A549 (cell line): ENCODE measurements at regions not wholly inside any gene's neighbourhood (a gene's known extent, or its start where the extent isn't known, plus 50 kb on each side); places are given as distances from the start of the nearest gene placed in this dataset.
A peak's percentile ranks its signal among the peaks of the same experiment; 100 is the strongest.

ENCODE experiments used
- ATAC-seq, 2 experiments: fragments of 200-7000 bp in 1 of 2; fragments of >200 bp in 1 of 2; cut with Nextera tagmentation in 1 of 2; cut with Tn5 transposase in 1 of 2; 3 replicates each; pipeline versions ENCODE4 v1.8.0 to v1.9.1; 2018 to 2020; ENCODE audit warnings: mild to moderate bottlenecking in 1 of 2, moderate library complexity in 1 of 2
- CTCF ChIA-PET: fragments of 300-600 bp; sonication (Branson Sonifier 250); formaldehyde crosslinking; extraction: SDS; loops from one replicate; lab custom pipeline; 2021; ENCODE audit warnings: antibody characterized with exemption, inconsistent platforms; lab: Yijun Ruan, JAX
- POLR2A ChIA-PET: fragments of 350-600 bp; formaldehyde crosslinking; extraction: SDS; loops from one replicate; lab custom pipeline; 2021; ENCODE audit warnings: antibody characterized with exemption, inconsistent platforms; lab: Yijun Ruan, JAX
- DNase-seq, 2 experiments: peaks; one replicate each; pipeline versions ENCODE4 v3.0.0 to v3.0.0-alpha.2; 2011 to 2016; ENCODE audit warnings: low read depth in 1 of 2, low spot score in 1 of 2
- FAIRE-seq: peaks from 2 replicates; lab custom pipeline; 2011; peaks lifted over from hg19 to GRCh38; lab: Jason Lieb, UNC
- H3K27ac ChIP-seq, 2 experiments: fragments of >200 bp; sonication (Bioruptor Twin); formaldehyde crosslinking; 3 replicates each; pipeline ENCODE4 v1.5.1; 2016 to 2017
- H3K4me1 ChIP-seq: fragments of >200 bp; sonication (Bioruptor Twin); formaldehyde crosslinking; 3 replicates; pipeline ENCODE4 v1.6.1; 2016
- H3K4me2 ChIP-seq: fragments of >200 bp; sonication (Bioruptor Twin); formaldehyde crosslinking; 3 replicates; pipeline ENCODE4 v1.6.1; 2016
- H3K4me3 ChIP-seq: fragments of >200 bp; sonication (Bioruptor Twin); formaldehyde crosslinking; 3 replicates; pipeline ENCODE4 v1.5.1; 2016
- H3K9me3 ChIP-seq: fragments of >200 bp; sonication (Bioruptor Twin); formaldehyde crosslinking; 3 replicates; pipeline ENCODE4 v1.6.1; 2016
- ATOH8 ChIP-seq: fragments of 250-450 bp; sonication (Bioruptor Pico); IDR thresholded peaks from 2 replicates; pipeline ENCODE4 v1.5.0; 2020; ENCODE audit warnings: low read depth, mild to moderate bottlenecking, moderate library complexity
- CBX2 ChIP-seq: fragments of 200-600 bp; sonication (generic); IDR thresholded peaks from 2 replicates; pipeline ENCODE4 v1.6.1; 2016; ENCODE audit warnings: low read depth, mild to moderate bottlenecking, borderline replicate concordance
- CEBPB ChIP-seq, 2 experiments: fragments of >200 bp in 1 of 2; sonication (Bioruptor Twin) in 1 of 2; formaldehyde crosslinking in 1 of 2; IDR thresholded peaks; 2 replicates each; pipeline ENCODE4 v1.6.1; 2012 to 2016
- EP300 ChIP-seq, 2 experiments: fragments of >200 bp; sonication (Bioruptor Twin); formaldehyde crosslinking; IDR thresholded peaks; 2 replicates in 1 of 2; 3 replicates in 1 of 2; pipeline ENCODE4 v1.6.1; 2016 to 2017
- FOSL2 ChIP-seq, 2 experiments: fragments of 450-650 bp in 1 of 2; fragments of >200 bp in 1 of 2; sonication (Bioruptor Twin) in 1 of 2; formaldehyde crosslinking; IDR thresholded peaks; 2 replicates each; pipeline versions ENCODE4 v1.5.0 to v1.6.1; 2016 to 2020; ENCODE audit warnings: mild to moderate bottlenecking in 1 of 2, moderate library complexity in 1 of 2
- FOXS1 ChIP-seq: fragments of 250-450 bp; sonication (Bioruptor Pico); IDR thresholded peaks from 2 replicates; pipeline ENCODE4 v1.5.0; 2020; ENCODE audit warnings: mild to moderate bottlenecking, moderate library complexity
- GATA3 ChIP-seq: IDR thresholded peaks from 2 replicates; pipeline ENCODE4 v1.6.1; 2012; ENCODE audit warnings: borderline replicate concordance
- HEYL ChIP-seq: fragments of 250-450 bp; sonication (Bioruptor Pico); IDR thresholded peaks from 2 replicates; pipeline ENCODE4 v1.8.0; 2021; ENCODE audit warnings: mild to moderate bottlenecking, moderate library complexity
- JUN ChIP-seq, 2 experiments: fragments of >200 bp; sonication (Bioruptor Twin); formaldehyde crosslinking; IDR thresholded peaks; 2 replicates in 1 of 2; 3 replicates in 1 of 2; pipeline ENCODE4 v1.6.1; 2016 to 2017
- MAZ ChIP-seq: fragments of 150-350 bp; IDR thresholded peaks from 2 replicates; pipeline ENCODE4 v1.6.1; 2014; ENCODE audit warnings: antibody characterized with exemption, low read depth, low read length, borderline replicate concordance
- PHF8 ChIP-seq: fragments of 200-600 bp; sonication (generic); IDR thresholded peaks from 2 replicates; pipeline ENCODE4 v1.6.1; 2016; ENCODE audit warnings: low read depth, mild to moderate bottlenecking, antibody characterized with exemption, moderate library complexity, borderline replicate concordance
- POLR2A ChIP-seq: IDR thresholded peaks from 2 replicates; pipeline ENCODE4 v1.6.1; 2012; ENCODE audit warnings: mild to moderate bottlenecking, low read length
- POLR2AphosphoS2 ChIP-seq: conservative IDR thresholded peaks from 2 replicates; pipeline ENCODE4 v1.6.1; 2012; ENCODE audit warnings: low read length, improper control_type of control experiment, inconsistent platforms
- RAD21 ChIP-seq, 2 experiments: fragments of >200 bp in 1 of 2; sonication (Bioruptor Twin) in 1 of 2; formaldehyde crosslinking in 1 of 2; IDR thresholded peaks in 1 of 2; conservative IDR thresholded peaks in 1 of 2; 2 replicates in 1 of 2; 3 replicates in 1 of 2; pipeline ENCODE4 v1.6.1; 2012 to 2018; ENCODE audit warnings: inconsistent platforms in 1 of 2
- RFX5 ChIP-seq: fragments of 450-650 bp; IDR thresholded peaks from 2 replicates; pipeline ENCODE4 v1.7.1; 2014; ENCODE audit warnings: antibody characterized with exemption, mild to moderate bottlenecking, moderate library complexity
- SMC3 ChIP-seq: fragments of >200 bp; sonication (Bioruptor Twin); formaldehyde crosslinking; IDR thresholded peaks from 3 replicates; pipeline ENCODE4 v1.6.1; 2018; ENCODE audit warnings: inconsistent platforms
- ZC3H11A ChIP-seq: fragments of 450-650 bp; IDR thresholded peaks from 2 replicates; pipeline ENCODE4 v1.6.1; 2014; ENCODE audit warnings: antibody characterized with exemption, mild to moderate bottlenecking
- ZSCAN20 ChIP-seq: fragments of 250-450 bp; sonication (Bioruptor Pico); IDR thresholded peaks from 2 replicates; pipeline ENCODE4 v1.8.0; 2022; ENCODE audit warnings: mild to moderate bottlenecking, moderate library complexity
- WGBS: methylation state at CpG from one replicate; pipeline ENCODE4 v1.1.6; 2017; ENCODE audit errors: missing lambda C conversion rate; 5-methylcytosine and 5-hydroxymethylcytosine counted together
- TF ChIP-seq, protein P1 (sequence below): fragments of >200 bp; sonication (Bioruptor Twin); formaldehyde crosslinking; IDR thresholded peaks from 2 replicates; pipeline ENCODE4 v1.6.1; 2016
- TF ChIP-seq, protein P2 (sequence below): fragments of 150-350 bp; IDR thresholded peaks from 2 replicates; pipeline ENCODE4 v1.6.1; 2014; ENCODE audit warnings: low read depth, mild to moderate bottlenecking, low read length
- TF ChIP-seq, protein P3 (sequence below): IDR thresholded peaks from 2 replicates; pipeline ENCODE4 v1.6.1; 2012
- TF ChIP-seq, protein P4 (sequence below): IDR thresholded peaks from 2 replicates; pipeline ENCODE4 v1.6.1; 2012; ENCODE audit warnings: low read depth, borderline replicate concordance

DNA sequence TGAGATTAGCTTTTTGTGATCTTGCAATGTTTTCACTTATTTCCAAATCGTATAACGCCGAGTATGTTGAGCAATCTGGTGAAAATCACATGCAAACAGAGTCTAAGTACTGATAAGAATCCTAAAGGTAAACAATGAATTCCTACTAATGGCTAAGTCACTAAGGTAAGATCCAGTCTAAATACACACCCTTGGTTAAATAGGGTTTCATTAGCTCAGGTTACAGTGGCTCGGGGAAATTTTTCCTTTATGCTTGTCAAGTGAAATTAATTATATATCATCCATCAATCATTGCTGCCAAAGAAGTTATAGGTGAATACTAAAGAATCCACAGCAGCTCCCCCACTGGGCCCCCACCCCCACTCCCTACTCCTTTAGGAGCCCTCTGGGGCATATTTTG is 139.3 kb downstream of the SOX2 start:
- TF ChIP-seq CEBPB (IDR thresholded peaks at IDR 0.05) (peak; percentile 84 to 89), RFX5 (no peak), FOSL2 (IDR thresholded peaks at IDR 0.05) (no peak), FOSL2 (CRISPR knock-in tag; IDR thresholded peaks at IDR 0.05) (no peak; the same call in 1 of the 2 replicates), ZSCAN20 (CRISPR knock-in tag) (no peak), GATA3 (peak; percentile 89), RAD21 (conservative IDR thresholded peaks at IDR 0.05 in 1 of 2, IDR thresholded peaks at IDR 0.05 in 1 of 2) (no peak), JUN (IDR thresholded peaks at IDR 0.05) (0 out of 5 replicates have a peak, but pooled peaks of 1 of the 2 experiments have one; percentile 21), MAZ (no peak), EP300 (IDR thresholded peaks at IDR 0.05) (peak; percentile 33 to 66; a peak in 3 of 5 replicates)
- TF ChIP-seq, protein P1, sequence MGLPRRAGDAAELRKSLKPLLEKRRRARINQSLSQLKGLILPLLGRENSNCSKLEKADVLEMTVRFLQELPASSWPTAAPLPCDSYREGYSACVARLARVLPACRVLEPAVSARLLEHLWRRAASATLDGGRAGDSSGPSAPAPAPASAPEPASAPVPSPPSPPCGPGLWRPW: peak; percentile 79
- TF ChIP-seq, protein P2, sequence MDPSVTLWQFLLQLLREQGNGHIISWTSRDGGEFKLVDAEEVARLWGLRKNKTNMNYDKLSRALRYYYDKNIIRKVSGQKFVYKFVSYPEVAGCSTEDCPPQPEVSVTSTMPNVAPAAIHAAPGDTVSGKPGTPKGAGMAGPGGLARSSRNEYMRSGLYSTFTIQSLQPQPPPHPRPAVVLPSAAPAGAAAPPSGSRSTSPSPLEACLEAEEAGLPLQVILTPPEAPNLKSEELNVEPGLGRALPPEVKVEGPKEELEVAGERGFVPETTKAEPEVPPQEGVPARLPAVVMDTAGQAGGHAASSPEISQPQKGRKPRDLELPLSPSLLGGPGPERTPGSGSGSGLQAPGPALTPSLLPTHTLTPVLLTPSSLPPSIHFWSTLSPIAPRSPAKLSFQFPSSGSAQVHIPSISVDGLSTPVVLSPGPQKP: no peak
- TF ChIP-seq, protein P3, sequence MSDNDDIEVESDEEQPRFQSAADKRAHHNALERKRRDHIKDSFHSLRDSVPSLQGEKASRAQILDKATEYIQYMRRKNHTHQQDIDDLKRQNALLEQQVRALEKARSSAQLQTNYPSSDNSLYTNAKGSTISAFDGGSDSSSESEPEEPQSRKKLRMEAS: peak; percentile 49; the same call in 1 of the 2 replicates
- peak in 1 of 2 experiments; percentile 66 for DNase-seq
- ChIA-PET POLR2A (interaction anchor here (1.0 kb wide), 2 partner anchors 9 to 138 kb away, joined by 3 read pairs; no protein-coding TSS in a partner anchor), CTCF (no interaction called here)
- Histone ChIP-seq H3K4me1 (peaks cover 17% of the 10 kb centered on the region), H3K4me3 (no peak overlapping the region; the same call in 2 of the 3 replicates), H3K4me2 (peak overlapping the region; percentile 69), H3K9me3 (no peaks in the 10 kb centered on the region), H3K27ac (peak overlapping the region; percentile 8 to 76; a peak in 4 of 6 replicates)
- FAIRE-seq: no peak
- WGBS: under 1% methylated on average over 4 of the region's 4 CpGs
- ATAC-seq: peak; percentile 34 to 88; a peak in 3 of 6 replicates

DNA sequence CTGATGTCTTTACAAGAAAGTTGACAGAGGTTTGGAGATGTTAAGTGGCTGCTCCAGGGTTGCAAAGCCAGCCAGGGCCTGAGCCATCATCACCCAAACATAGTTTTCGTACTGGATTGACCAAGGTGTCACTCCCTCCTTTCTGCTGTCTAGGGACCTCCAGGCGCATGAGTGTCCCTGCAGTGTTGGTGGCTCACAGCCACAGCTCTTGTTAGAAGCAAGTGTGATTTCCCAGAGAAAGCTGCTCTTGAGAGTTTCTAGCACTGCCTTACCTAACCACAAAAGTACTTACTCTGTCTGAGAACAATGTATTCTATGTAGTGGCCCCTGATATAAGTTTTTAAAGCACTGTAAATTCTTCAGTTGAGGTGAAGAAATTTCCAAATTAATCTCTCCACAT is 144.1 kb downstream of the SOX2 start:
- H3K27ac ChIP-seq: no peak overlapping the region
- DNase-seq: no peak
- ChIA-PET CTCF (interaction anchor here (0.5 kb wide), 1 partner anchor 12 kb away, joined by 3 read pairs; no protein-coding TSS in a partner anchor), POLR2A (no interaction called here)
- no peaks in the 10 kb centered on the region for H3K9me3 ChIP-seq
- WGBS: no CpG with 5 or more reads among the region's 2 CpGs
- H3K4me3 ChIP-seq: no peak overlapping the region
- no peak for FAIRE-seq
- no peak overlapping the region for H3K4me2 ChIP-seq
- TF ChIP-seq ZC3H11A: no peak
- TF ChIP-seq ATOH8: no peak
- TF ChIP-seq FOXS1 (CRISPR knock-in tag): no peak
- TF ChIP-seq POLR2A: no peak
- TF ChIP-seq ZSCAN20 (CRISPR knock-in tag): no peak
- TF ChIP-seq RAD21 (conservative IDR thresholded peaks at IDR 0.05 in 1 of 2, IDR thresholded peaks at IDR 0.05 in 1 of 2): no peak
- TF ChIP-seq, protein P4, sequence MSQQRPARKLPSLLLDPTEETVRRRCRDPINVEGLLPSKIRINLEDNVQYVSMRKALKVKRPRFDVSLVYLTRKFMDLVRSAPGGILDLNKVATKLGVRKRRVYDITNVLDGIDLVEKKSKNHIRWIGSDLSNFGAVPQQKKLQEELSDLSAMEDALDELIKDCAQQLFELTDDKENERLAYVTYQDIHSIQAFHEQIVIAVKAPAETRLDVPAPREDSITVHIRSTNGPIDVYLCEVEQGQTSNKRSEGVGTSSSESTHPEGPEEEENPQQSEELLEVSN: no peak
- no peak for TF ChIP-seq CBX2
- TF ChIP-seq EP300 (IDR thresholded peaks at IDR 0.05): no peak
- no peak for TF ChIP-seq SMC3
- no peak for TF ChIP-seq POLR2AphosphoS2
- TF ChIP-seq, protein P3: no peak
- no peak for TF ChIP-seq MAZ
- TF ChIP-seq CEBPB (IDR thresholded peaks at IDR 0.05): no peak
- TF ChIP-seq HEYL: no peak
- no peak for TF ChIP-seq PHF8
- peaks cover 16% of the 10 kb centered on the region for H3K4me1 ChIP-seq
- ATAC-seq: no peak
